Dedifferentiated amniotic fluid mesenchymal stem cell (primary cell): ENCODE measurements at regions not wholly inside any gene's neighbourhood (a gene's known extent, or its start where the extent isn't known, plus 50 kb on each side); places are given as distances from the start of the nearest gene placed in this dataset.
"Not testable (repeated sequence)": the region's sequence is repeated elsewhere in the genome, so short reads cannot be mapped to it uniquely, and the experiment has no call there.

Source experiments
- DNase-seq: peaks from one replicate; pipeline ENCODE4 v3.0.0-alpha.2; 2016; ENCODE audit errors: extremely low spot score

- DNase-seq: no peak
Measured at GRCh38 chr7:93747019-93747418, 143.5 kb downstream of the TFPI2 start.

- no peak for DNase-seq
Measured at GRCh38 chr7:93739424-93739823, 151.1 kb downstream of the TFPI2 start.

GRCh38 chr7:93737953-93738352 lies 152.6 kb downstream of the TFPI2 start:
- no peak for DNase-seq

- no peak for DNase-seq
Measured at GRCh38 chr7:93736668-93737369, 153.7 kb downstream of the TFPI2 start.

GRCh38 chr7:93728292-93728691 lies 153.8 kb upstream of the CALCR start:
- no peak for DNase-seq

- no peak for DNase-seq
Measured at GRCh38 chr7:93725954-93726353, 151.4 kb upstream of the CALCR start.

- DNase-seq: no peak
Measured at GRCh38 chr7:93723424-93724124, 149.1 kb upstream of the CALCR start.

- no peak for DNase-seq
Measured at GRCh38 chr7:93720106-93720505, 145.6 kb upstream of the CALCR start.

GRCh38 chr7:93719546-93719945 lies 145.0 kb upstream of the CALCR start:
- no peak for DNase-seq

- no peak for DNase-seq
Measured at GRCh38 chr7:93717217-93717900, 142.8 kb upstream of the CALCR start.

- DNase-seq: no peak
Measured at GRCh38 chr7:93715234-93715633, 140.7 kb upstream of the CALCR start.

- DNase-seq: no peak
Measured at GRCh38 chr7:93711926-93712325, 137.4 kb upstream of the CALCR start.

- not testable (repeated sequence) for DNase-seq
Measured at GRCh38 chr7:93708255-93708654, 133.7 kb upstream of the CALCR start.

- DNase-seq: no peak
Measured at GRCh38 chr7:93707249-93707648, 132.7 kb upstream of the CALCR start.

- not testable (repeated sequence) for DNase-seq
Measured at GRCh38 chr7:93706162-93706561, 131.6 kb upstream of the CALCR start.

- no peak for DNase-seq
Measured at GRCh38 chr7:93704217-93704616, 129.7 kb upstream of the CALCR start.

GRCh38 chr7:93697901-93698300 lies 123.4 kb upstream of the CALCR start:
- no peak for DNase-seq

- no peak for DNase-seq
Measured at GRCh38 chr7:93693796-93694195, 119.3 kb upstream of the CALCR start.

GRCh38 chr7:93690021-93690420 lies 115.5 kb upstream of the CALCR start:
- DNase-seq: no peak

GRCh38 chr7:93678185-93678584 lies 103.7 kb upstream of the CALCR start:
- no peak for DNase-seq

GRCh38 chr7:93663561-93664299 lies 89.2 kb upstream of the CALCR start:
- no peak for DNase-seq

- DNase-seq: not testable (repeated sequence)
Measured at GRCh38 chr7:93658163-93658562, 83.6 kb upstream of the CALCR start.
